ENCODE measurements at regions not wholly inside any gene's neighbourhood (a gene's known extent, or its start where the extent isn't known, plus 50 kb on each side); places are given as distances from the start of the nearest gene placed in this dataset.

- no peak for TF ChIP-seq CTCF (IDR thresholded peaks at IDR 0.05)
- no peak for TF ChIP-seq HMGXB4 (CRISPR knock-in tag; IDR thresholded peaks at IDR 0.05; ENCODE audit: borderline replicate concordance)
- TF ChIP-seq MAX (IDR thresholded peaks at IDR 0.05) = no peak
- TF ChIP-seq REST (IDR thresholded peaks at IDR 0.05) = no peak
- no peak for TF ChIP-seq JUNB (IDR thresholded peaks at IDR 0.05)
These were observed 1013.2 kb upstream of the FANCL start for GRCh38 chr2:59254279-59254678.

All from A549 (cell line).